ENCODE measurements at regions not wholly inside any gene's neighbourhood (a gene's known extent, or its start where the extent isn't known, plus 50 kb on each side); places are given as distances from the start of the nearest gene placed in this dataset.

GRCh38 chr2:173762221-173762620 lies 203.0 kb downstream of the SP3 start:
- TF ChIP-seq POLR2A (IDR thresholded peaks at IDR 0.05): no peak
- no peak for TF ChIP-seq EP300 (IDR thresholded peaks at IDR 0.05)

All from ovary (tissue), 1 donor.